ENCODE measurements at regions not wholly inside any gene's neighbourhood (a gene's known extent, or its start where the extent isn't known, plus 50 kb on each side); places are given as distances from the start of the nearest gene placed in this dataset.

DNA sequence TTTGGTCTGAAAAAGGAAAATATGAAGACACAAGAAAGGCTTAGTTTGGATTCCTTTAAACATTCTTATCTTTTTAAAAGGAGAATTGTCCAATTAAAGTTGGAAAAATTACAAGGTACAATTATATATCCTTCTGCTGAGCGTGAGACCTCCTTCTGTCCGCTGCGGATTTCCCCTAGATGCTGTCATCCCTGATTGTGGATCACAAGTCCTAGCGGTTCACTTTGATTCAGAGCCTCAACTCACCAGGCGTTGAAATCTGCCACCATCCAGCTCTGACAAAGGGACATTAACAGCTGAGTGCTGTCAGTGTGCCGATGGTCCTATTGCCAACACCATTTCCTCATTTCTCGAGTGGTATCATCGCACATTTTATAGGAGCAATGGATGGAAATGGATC is 73.1 kb upstream of the PTER start:
- H3K27ac Mint-ChIP-seq = no peak overlapping the region
- intact Hi-C loops (cut with micrococcal nuclease) = no loop called here
- WGBS (ENCODE audit: insufficient coverage) = 82% methylated on average over 5 of the region's 8 CpGs
- no peak overlapping the region for H3K4me2 ChIP-seq (replicated peaks; ENCODE audit: extremely low read depth, low read length, poor library complexity, severe bottlenecking)
- H3K36me3 ChIP-seq (replicated peaks in 1 of 2; ENCODE audit: control insufficient read depth in 1 of 2, insufficient read depth in 2 of 2, low read length in 2 of 2) = no peaks in the 10 kb centered on the region
- H3K9ac ChIP-seq (ENCODE audit: insufficient read depth, low read length, poor library complexity, severe bottlenecking) = no peak overlapping the region
- H3K4me3 Mint-ChIP-seq = no peak overlapping the region
- no peaks in the 10 kb centered on the region for H3K4me1 ChIP-seq (ENCODE audit: control insufficient read depth in 1 of 2, insufficient read depth in 2 of 2, low read length in 2 of 2)
- no peaks in the 10 kb centered on the region for H3K27me3 ChIP-seq (ENCODE audit: control insufficient read depth in 2 of 2, insufficient read depth in 2 of 2, low read length in 2 of 2)
- no peak overlapping the region for H3K27ac ChIP-seq (ENCODE audit: low read depth in 1 of 2, low read length in 2 of 2)
- TF ChIP-seq, protein P1, sequence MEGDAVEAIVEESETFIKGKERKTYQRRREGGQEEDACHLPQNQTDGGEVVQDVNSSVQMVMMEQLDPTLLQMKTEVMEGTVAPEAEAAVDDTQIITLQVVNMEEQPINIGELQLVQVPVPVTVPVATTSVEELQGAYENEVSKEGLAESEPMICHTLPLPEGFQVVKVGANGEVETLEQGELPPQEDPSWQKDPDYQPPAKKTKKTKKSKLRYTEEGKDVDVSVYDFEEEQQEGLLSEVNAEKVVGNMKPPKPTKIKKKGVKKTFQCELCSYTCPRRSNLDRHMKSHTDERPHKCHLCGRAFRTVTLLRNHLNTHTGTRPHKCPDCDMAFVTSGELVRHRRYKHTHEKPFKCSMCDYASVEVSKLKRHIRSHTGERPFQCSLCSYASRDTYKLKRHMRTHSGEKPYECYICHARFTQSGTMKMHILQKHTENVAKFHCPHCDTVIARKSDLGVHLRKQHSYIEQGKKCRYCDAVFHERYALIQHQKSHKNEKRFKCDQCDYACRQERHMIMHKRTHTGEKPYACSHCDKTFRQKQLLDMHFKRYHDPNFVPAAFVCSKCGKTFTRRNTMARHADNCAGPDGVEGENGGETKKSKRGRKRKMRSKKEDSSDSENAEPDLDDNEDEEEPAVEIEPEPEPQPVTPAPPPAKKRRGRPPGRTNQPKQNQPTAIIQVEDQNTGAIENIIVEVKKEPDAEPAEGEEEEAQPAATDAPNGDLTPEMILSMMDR (IDR thresholded peaks at IDR 0.05) = no peak
- H3K79me2 ChIP-seq (ENCODE audit: insufficient read depth, low read length) = no peaks in the 10 kb centered on the region
- peaks cover 0 to 4% (median 1%) of the 10 kb centered on the region in 3 donors for H3K27me3 Mint-ChIP-seq (ENCODE audit: low read depth in 3 of 3)
- no peak overlapping the region for H3K4me3 ChIP-seq (replicated peaks in 1 of 3; ENCODE audit: low read depth in 2 of 3, low read length in 3 of 3)
- no peaks in the 10 kb centered on the region for H3K36me3 Mint-ChIP-seq
- no peaks in the 10 kb centered on the region for H3K4me1 Mint-ChIP-seq
- H2AFZ ChIP-seq (ENCODE audit: insufficient read depth, low read depth, low read length, poor library complexity, severe bottlenecking) = no peak overlapping the region
- H4K20me1 ChIP-seq (ENCODE audit: insufficient read depth, low read length) = no peaks in the 10 kb centered on the region
- no peak for DNase-seq
- peaks cover 7 to 23% (median 18%) of the 10 kb centered on the region in 7 donors for H3K9me3 Mint-ChIP-seq
- peaks cover 7 to 15% of the 10 kb centered on the region in 2 donors for H3K9me3 ChIP-seq (replicated peaks in 1 of 2; ENCODE audit: control insufficient read depth in 1 of 2, insufficient read depth in 1 of 2, low read length in 2 of 2)

DNA sequence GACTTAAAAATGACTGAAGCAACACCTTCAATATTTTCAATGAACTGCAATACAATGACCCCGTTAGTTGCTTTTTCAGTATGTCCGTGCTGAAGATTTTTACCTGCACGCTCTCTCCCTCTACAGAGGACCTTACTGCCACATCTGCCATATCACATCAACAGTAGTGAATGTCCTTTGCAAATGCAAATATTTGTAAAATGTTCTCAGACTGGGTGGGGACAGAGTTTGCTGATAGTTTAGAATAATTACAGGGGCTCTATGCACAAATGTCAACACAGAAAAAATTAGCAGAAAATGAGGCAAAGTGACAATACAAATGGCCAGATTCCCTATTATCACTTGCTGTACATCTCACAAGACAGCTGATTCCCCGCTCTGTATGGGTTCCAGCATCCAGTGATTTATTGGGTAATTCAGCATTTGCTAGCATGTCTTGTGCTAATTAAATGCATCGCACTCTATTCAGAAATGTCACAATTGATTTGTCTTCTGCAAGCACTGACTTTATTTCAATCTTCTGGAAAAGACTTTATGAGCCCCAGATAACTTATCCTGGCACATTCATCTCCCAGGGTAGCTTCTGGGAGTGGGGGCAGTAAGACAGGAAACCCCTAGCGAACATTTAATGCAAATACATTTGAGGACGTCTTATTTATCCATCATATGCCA is 69.1 kb upstream of the PTER start:
- H3K4me3 ChIP-seq (replicated peaks in 1 of 3; ENCODE audit: low read depth in 2 of 3, low read length in 3 of 3) = no peak overlapping the region
- Mint-ChIP-seq H3K4me3 (no peak overlapping the region), H3K27ac (no peak overlapping the region), H3K36me3 (no peaks in the 10 kb centered on the region), H3K27me3 (ENCODE audit: low read depth in 3 of 3) (peaks cover 0 to 2% (median 1%) of the 10 kb centered on the region in 3 donors), H3K9me3 (peaks cover 0 to 7% (median 4%) of the 10 kb centered on the region in 7 donors), H3K4me1 (no peaks in the 10 kb centered on the region)
- no peaks in the 10 kb centered on the region for H3K4me1 ChIP-seq (ENCODE audit: control insufficient read depth in 1 of 2, insufficient read depth in 2 of 2, low read length in 2 of 2)
- DNase-seq = no peak
- H3K36me3 ChIP-seq (replicated peaks in 1 of 2; ENCODE audit: control insufficient read depth in 1 of 2, insufficient read depth in 2 of 2, low read length in 2 of 2) = no peaks in the 10 kb centered on the region
- H3K79me2 ChIP-seq (ENCODE audit: insufficient read depth, low read length) = no peaks in the 10 kb centered on the region
- H3K27me3 ChIP-seq (ENCODE audit: control insufficient read depth in 2 of 2, insufficient read depth in 2 of 2, low read length in 2 of 2) = no peaks in the 10 kb centered on the region
- peaks cover 0 to 10% of the 10 kb centered on the region in 2 donors for H3K9me3 ChIP-seq (replicated peaks in 1 of 2; ENCODE audit: control insufficient read depth in 1 of 2, insufficient read depth in 1 of 2, low read length in 2 of 2)
- no peaks in the 10 kb centered on the region for H4K20me1 ChIP-seq (ENCODE audit: insufficient read depth, low read length)
- no CpG with 5 or more reads among the region's 7 CpGs for WGBS (ENCODE audit: insufficient coverage)
- H3K4me2 ChIP-seq (replicated peaks; ENCODE audit: extremely low read depth, low read length, poor library complexity, severe bottlenecking) = no peak overlapping the region
- no peak overlapping the region for H3K9ac ChIP-seq (ENCODE audit: insufficient read depth, low read length, poor library complexity, severe bottlenecking)
- no peak overlapping the region for H3K27ac ChIP-seq (ENCODE audit: low read depth in 1 of 2, low read length in 2 of 2)
- TF ChIP-seq, protein P1 (IDR thresholded peaks at IDR 0.05) = no peak
- H2AFZ ChIP-seq (ENCODE audit: insufficient read depth, low read depth, low read length, poor library complexity, severe bottlenecking) = no peak overlapping the region
- intact Hi-C loops (cut with micrococcal nuclease) = no loop called here

Measured in CD14-positive monocyte (primary cell).